Mesenchymal stem cell (in vitro differentiated cells and primary cell): ENCODE measurements at regions not wholly inside any gene's neighbourhood (a gene's known extent, or its start where the extent isn't known, plus 50 kb on each side); places are given as distances from the start of the nearest gene placed in this dataset.
"Not testable (repeated sequence)": the region's sequence is repeated elsewhere in the genome, so short reads cannot be mapped to it uniquely, and the experiment has no call there.

ENCODE experiments used
- DNase-seq: peaks from one replicate; pipeline ENCODE4 v3.0.0-alpha.2; 2013
- H2AFZ ChIP-seq: one replicate; pipeline ENCODE4 v1.6.1; 2013; ENCODE audit warnings: low read depth, mild to moderate bottlenecking, control low read depth, inconsistent platforms, low read length, moderate library complexity
- H2AK5ac ChIP-seq: 2 replicates; pipeline ENCODE4 v1.6.1; 2013; ENCODE audit warnings: low read length, moderate library complexity, mild to moderate bottlenecking, inconsistent platforms; ENCODE audit not compliant: severe bottlenecking
- H2BK120ac ChIP-seq: one replicate; pipeline ENCODE4 v1.6.1; 2013; ENCODE audit warnings: low read depth, mild to moderate bottlenecking, inconsistent platforms, low read length, moderate library complexity
- H2BK12ac ChIP-seq, 2 experiments: one replicate each; pipeline ENCODE4 v1.6.1; 2013; ENCODE audit warnings: inconsistent platforms in 2 of 2, low read length in 2 of 2, mild to moderate bottlenecking in 2 of 2, moderate library complexity in 2 of 2, control low read depth in 1 of 2
- H2BK15ac ChIP-seq: one replicate; pipeline ENCODE4 v1.6.1; 2013; ENCODE audit warnings: mild to moderate bottlenecking, low read depth, inconsistent platforms; ENCODE audit not compliant: poor library complexity, severe bottlenecking
- H2BK5ac ChIP-seq: 2 replicates; pipeline ENCODE4 v1.6.1; 2013; ENCODE audit warnings: low read depth, mild to moderate bottlenecking, low read length, control low read depth, inconsistent platforms; ENCODE audit not compliant: poor library complexity, severe bottlenecking
- H3K14ac ChIP-seq, 2 experiments: one replicate each; pipeline ENCODE4 v1.6.1; 2013; ENCODE audit warnings: inconsistent platforms in 2 of 2, low read length in 2 of 2, control low read depth in 1 of 2, mild to moderate bottlenecking in 1 of 2, moderate library complexity in 1 of 2
- H3K18ac ChIP-seq, 2 experiments: one replicate each; pipeline ENCODE4 v1.6.1; 2013; ENCODE audit warnings: inconsistent platforms in 2 of 2, low read length in 2 of 2, control low read depth in 1 of 2, low read depth in 1 of 2, mild to moderate bottlenecking in 1 of 2
- H3K23ac ChIP-seq, 2 experiments: one replicate each; pipeline ENCODE4 v1.6.1; 2013; ENCODE audit warnings: inconsistent platforms in 2 of 2, low read length in 2 of 2, mild to moderate bottlenecking in 2 of 2, moderate library complexity in 2 of 2, control low read depth in 1 of 2
- H3K27ac ChIP-seq: 2 replicates; pipeline ENCODE4 v1.5.1; 2013; ENCODE audit warnings: mild to moderate bottlenecking, moderate library complexity, low read length, control low read depth, inconsistent platforms; ENCODE audit not compliant: poor library complexity, severe bottlenecking
- H3K27me3 ChIP-seq, 2 experiments: 2 replicates each; pipeline versions ENCODE4 v1.6.1 to v1.7.0; 2013; ENCODE audit warnings: low read length in 2 of 2, mild to moderate bottlenecking in 2 of 2, moderate library complexity in 2 of 2, control low read depth in 1 of 2, inconsistent platforms in 1 of 2; ENCODE audit not compliant: control insufficient read depth in 1 of 2, insufficient read depth in 1 of 2
- H3K36me3 ChIP-seq, 2 experiments: 2 replicates each; pipeline versions ENCODE4 v1.6.1 to v1.7.0; 2013; ENCODE audit warnings: low read length in 2 of 2, control low read depth in 1 of 2, inconsistent platforms in 1 of 2, low read depth in 1 of 2, mild to moderate bottlenecking in 1 of 2; ENCODE audit not compliant: insufficient read depth in 2 of 2, control insufficient read depth in 1 of 2
- H3K4ac ChIP-seq, 2 experiments: one replicate each; pipeline ENCODE4 v1.6.1; 2013; ENCODE audit warnings: inconsistent platforms in 2 of 2, low read length in 2 of 2, mild to moderate bottlenecking in 2 of 2, moderate library complexity in 2 of 2, control low read depth in 1 of 2, low read depth in 1 of 2
- H3K4me1 ChIP-seq: 2 replicates; pipeline ENCODE4 v1.6.1; 2013; ENCODE audit warnings: low read depth, low read length, control low read depth; ENCODE audit not compliant: control insufficient read depth, insufficient read depth
- H3K4me2 ChIP-seq: 2 replicates; pipeline ENCODE4 v1.6.1; 2013; ENCODE audit warnings: low read length, mild to moderate bottlenecking, inconsistent platforms; ENCODE audit not compliant: poor library complexity, severe bottlenecking
- H3K4me3 ChIP-seq, 2 experiments: 2 replicates each; pipeline versions ENCODE4 v1.5.1 to v1.7.0; 2013; ENCODE audit warnings: low read length in 2 of 2, mild to moderate bottlenecking in 2 of 2, control low read depth in 1 of 2, low read depth in 1 of 2; ENCODE audit not compliant: insufficient read depth in 1 of 2
- H3K79me1 ChIP-seq: replicated peaks from 2 replicates; pipeline ENCODE4 v1.6.1; 2013; ENCODE audit warnings: mild to moderate bottlenecking, control low read depth, low read length, inconsistent platforms; ENCODE audit not compliant: poor library complexity, severe bottlenecking
- H3K9ac ChIP-seq: 2 replicates; pipeline ENCODE4 v1.7.0; 2013; ENCODE audit warnings: mild to moderate bottlenecking, low read length, moderate library complexity
- H3K9me3 ChIP-seq: 2 replicates; pipeline ENCODE4 v1.7.0; 2013; ENCODE audit warnings: mild to moderate bottlenecking, low read length; ENCODE audit not compliant: control insufficient read depth
- H4K8ac ChIP-seq: one replicate; pipeline ENCODE4 v1.6.1; 2013; ENCODE audit warnings: inconsistent platforms, mild to moderate bottlenecking, low read length, moderate library complexity
- H4K91ac ChIP-seq: one replicate; pipeline ENCODE4 v1.6.1; 2013; ENCODE audit warnings: mild to moderate bottlenecking, low read length, inconsistent platforms
- WGBS: methylation state at CpG from one replicate; pipeline ENCODE4 v1.1.7; 2013; ENCODE audit warnings: mixed read lengths; 5-methylcytosine and 5-hydroxymethylcytosine counted together

DNA sequence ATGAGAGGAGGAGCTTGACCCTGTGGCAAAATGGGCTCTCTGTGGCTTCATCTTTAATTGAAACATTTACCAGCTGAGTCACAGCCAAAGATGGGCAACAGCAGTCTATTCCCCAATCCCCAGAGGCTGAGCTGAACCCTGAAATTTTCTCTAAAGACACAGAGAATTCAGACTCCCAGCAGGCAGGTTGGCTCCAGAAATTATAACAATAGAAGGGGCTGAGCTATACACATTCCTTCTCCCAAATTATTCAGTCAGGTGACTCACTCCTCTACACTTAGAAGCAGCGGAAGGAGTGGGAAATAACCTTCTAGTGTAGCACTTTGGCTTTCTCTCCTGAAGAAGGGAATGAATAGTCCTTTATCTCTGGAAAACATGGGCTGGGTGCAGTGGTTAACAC, 264.3 kb upstream of the ARHGEF26 start:
- H3K4me2 ChIP-seq, result no peak overlapping the region
- H3K79me1 ChIP-seq, result no peaks in the 10 kb centered on the region
- no peaks in the 10 kb centered on the region for H3K4me1 ChIP-seq
- H2BK120ac ChIP-seq, result no peak overlapping the region
- H3K4me3 ChIP-seq, result no peak overlapping the region
- H2BK12ac ChIP-seq, result no peak overlapping the region
- no peak for DNase-seq
- H3K9me3 ChIP-seq, result no peaks in the 10 kb centered on the region
- H2AK5ac ChIP-seq, result no peak overlapping the region
- no peak overlapping the region for H3K14ac ChIP-seq
- H3K23ac ChIP-seq, result no peak overlapping the region
- H2AFZ ChIP-seq, result no peak overlapping the region
- H3K36me3 ChIP-seq, result no peaks in the 10 kb centered on the region
- H4K8ac ChIP-seq, result no peak overlapping the region
- H3K4ac ChIP-seq, result no peak overlapping the region
- no peak overlapping the region for H2BK15ac ChIP-seq
- H3K9ac ChIP-seq, result no peak overlapping the region
- no peak overlapping the region for H3K18ac ChIP-seq
- 100% methylated on average over 1 of the region's 1 CpG for WGBS
- H3K27me3 ChIP-seq, result no peaks in the 10 kb centered on the region
- no peak overlapping the region for H3K27ac ChIP-seq
- H2BK5ac ChIP-seq, result no peak overlapping the region
- H4K91ac ChIP-seq, result no peak overlapping the region

DNA sequence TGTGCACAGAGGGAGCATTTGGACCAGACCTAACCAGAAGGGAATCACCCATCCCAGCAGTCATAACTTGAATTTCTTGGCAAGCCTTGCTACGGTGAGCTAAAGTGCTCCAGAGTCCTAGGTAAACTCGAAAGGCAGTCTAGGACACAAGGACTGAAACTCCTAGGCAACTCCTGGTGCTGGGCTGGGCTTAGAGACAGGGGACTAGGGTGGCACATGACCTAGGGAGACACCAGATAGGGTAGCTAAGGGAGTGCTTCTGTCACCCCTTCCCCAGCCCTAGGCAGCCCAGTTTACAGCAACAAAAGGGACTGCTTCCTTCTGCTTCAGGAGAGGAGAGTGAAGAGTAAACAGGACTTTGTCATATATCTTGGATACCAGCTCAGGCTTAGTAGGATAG, 256.4 kb upstream of the ARHGEF26 start:
- H3K4ac ChIP-seq, result no peak overlapping the region
- H3K23ac ChIP-seq, result no peak overlapping the region
- no peak overlapping the region for H3K4me3 ChIP-seq
- no peak overlapping the region for H3K14ac ChIP-seq
- H3K36me3 ChIP-seq, result no peaks in the 10 kb centered on the region
- no peak overlapping the region for H2BK5ac ChIP-seq
- H3K18ac ChIP-seq, result no peak overlapping the region
- H4K91ac ChIP-seq, result no peak overlapping the region
- H2BK15ac ChIP-seq, result no peak overlapping the region
- DNase-seq, result no peak
- H3K27ac ChIP-seq, result no peak overlapping the region
- no peaks in the 10 kb centered on the region for H3K27me3 ChIP-seq
- no peak overlapping the region for H2AFZ ChIP-seq
- no peaks in the 10 kb centered on the region for H3K4me1 ChIP-seq
- no peaks in the 10 kb centered on the region for H3K9me3 ChIP-seq
- H3K4me2 ChIP-seq, result no peak overlapping the region
- 86% methylated on average over 2 of the region's 2 CpGs for WGBS
- H2BK120ac ChIP-seq, result no peak overlapping the region
- H4K8ac ChIP-seq, result no peak overlapping the region
- H2BK12ac ChIP-seq, result no peak overlapping the region
- no peak overlapping the region for H2AK5ac ChIP-seq
- no peaks in the 10 kb centered on the region for H3K79me1 ChIP-seq
- H3K9ac ChIP-seq, result no peak overlapping the region

DNA sequence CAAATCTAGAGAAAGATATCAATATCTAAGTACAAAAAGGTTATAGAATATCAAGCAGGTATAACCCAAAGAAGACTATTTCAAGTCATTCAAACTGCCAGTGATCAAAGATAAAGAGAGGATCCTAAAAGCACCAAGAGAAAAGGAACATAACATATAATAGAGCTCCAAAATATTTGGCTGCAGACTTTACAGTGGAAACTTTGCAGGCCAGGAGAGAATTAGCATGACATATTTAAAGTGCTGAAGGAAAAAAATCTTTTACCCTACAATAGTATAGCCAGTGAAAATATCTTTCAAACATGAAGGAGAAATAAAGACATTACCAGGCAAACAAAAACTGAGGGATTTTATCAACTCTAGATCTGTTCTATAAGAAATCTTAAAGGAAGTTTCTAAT, 254.3 kb upstream of the ARHGEF26 start:
- no peak for DNase-seq
- no peaks in the 10 kb centered on the region for H3K36me3 ChIP-seq
- no peak overlapping the region for H3K9ac ChIP-seq
- no peak overlapping the region for H2BK15ac ChIP-seq
- H3K4ac ChIP-seq, result no peak overlapping the region
- H3K27ac ChIP-seq, result no peak overlapping the region
- H3K4me2 ChIP-seq, result no peak overlapping the region
- no peak overlapping the region for H3K4me3 ChIP-seq
- H3K14ac ChIP-seq, result no peak overlapping the region
- no peak overlapping the region for H2AK5ac ChIP-seq
- H2AFZ ChIP-seq, result no peak overlapping the region
- H4K8ac ChIP-seq, result no peak overlapping the region
- no peak overlapping the region for H2BK120ac ChIP-seq
- no peaks in the 10 kb centered on the region for H3K9me3 ChIP-seq
- no peak overlapping the region for H2BK5ac ChIP-seq
- no peaks in the 10 kb centered on the region for H3K27me3 ChIP-seq
- H3K23ac ChIP-seq, result no peak overlapping the region
- H3K18ac ChIP-seq, result no peak overlapping the region
- H4K91ac ChIP-seq, result no peak overlapping the region
- H2BK12ac ChIP-seq, result no peak overlapping the region
- no peaks in the 10 kb centered on the region for H3K79me1 ChIP-seq
- no peaks in the 10 kb centered on the region for H3K4me1 ChIP-seq

DNA sequence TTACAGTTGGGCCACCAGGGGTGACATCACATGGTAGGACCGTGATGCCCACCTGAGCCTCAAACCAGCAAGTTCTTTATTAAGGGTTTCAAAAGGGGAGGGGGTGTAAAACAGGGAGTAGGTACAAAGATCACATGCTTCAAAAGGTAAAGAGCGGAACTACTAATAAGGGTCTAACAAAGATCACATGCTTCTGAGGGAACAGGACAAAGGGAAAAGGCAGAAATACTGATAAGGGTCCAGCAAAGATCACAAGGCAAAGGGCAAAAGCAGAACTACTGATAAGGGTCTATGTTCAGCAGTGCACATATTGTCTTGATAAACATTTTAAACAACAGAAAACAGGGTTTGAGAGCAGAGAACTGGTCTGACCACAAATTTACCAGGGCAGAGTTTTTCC, 246.8 kb upstream of the ARHGEF26 start:
- H2BK120ac ChIP-seq, H3K14ac ChIP-seq, H2BK15ac ChIP-seq, H4K91ac ChIP-seq, H3K4me2 ChIP-seq, H3K4me1 ChIP-seq, H3K9ac ChIP-seq, H2AFZ ChIP-seq, H2BK5ac ChIP-seq, H3K9me3 ChIP-seq, H3K23ac ChIP-seq, H4K8ac ChIP-seq, H3K79me1 ChIP-seq, H2AK5ac ChIP-seq, DNase-seq, H2BK12ac ChIP-seq, H3K18ac ChIP-seq, H3K27me3 ChIP-seq, H3K4ac ChIP-seq, H3K27ac ChIP-seq, H3K4me3 ChIP-seq, H3K36me3 ChIP-seq: not testable (repeated sequence)
- WGBS, result 80% methylated on average over 2 of the region's 2 CpGs
